Trophoblast cell (in vitro differentiated cells and primary cell): ENCODE measurements at regions not wholly inside any gene's neighbourhood (a gene's known extent, or its start where the extent isn't known, plus 50 kb on each side); places are given as distances from the start of the nearest gene placed in this dataset.

Experiments
- DNase-seq, 2 donors: peaks; one replicate each; pipeline ENCODE4 v3.0.0-alpha.2; 2016
- H2AFZ ChIP-seq: 2 replicates; pipeline ENCODE4 v1.6.1; 2013; ENCODE audit warnings: low read length, moderate library complexity, mild to moderate bottlenecking; ENCODE audit not compliant: insufficient read depth, poor library complexity
- H2AK5ac ChIP-seq: 2 replicates; pipeline ENCODE4 v1.6.1; 2013; ENCODE audit warnings: mild to moderate bottlenecking, low read length
- H2BK120ac ChIP-seq: 2 replicates; pipeline ENCODE4 v1.6.1; 2013; ENCODE audit warnings: low read length, mild to moderate bottlenecking, moderate library complexity; ENCODE audit not compliant: insufficient read depth, poor library complexity
- H2BK12ac ChIP-seq: 2 replicates; pipeline ENCODE4 v1.6.1; 2013; ENCODE audit warnings: mild to moderate bottlenecking, low read length, moderate library complexity
- H2BK5ac ChIP-seq: 2 replicates; pipeline ENCODE4 v1.6.1; 2013; ENCODE audit warnings: low read length, low read depth, moderate library complexity, mild to moderate bottlenecking; ENCODE audit not compliant: poor library complexity
- H3K14ac ChIP-seq: 2 replicates; pipeline ENCODE4 v1.6.1; 2013; ENCODE audit warnings: mild to moderate bottlenecking, low read length
- H3K18ac ChIP-seq: 2 replicates; pipeline ENCODE4 v1.6.1; 2013; ENCODE audit warnings: mild to moderate bottlenecking, low read length
- H3K23ac ChIP-seq: 2 replicates; pipeline ENCODE4 v1.6.1; 2013; ENCODE audit warnings: low read length
- H3K27ac ChIP-seq: 2 replicates; pipeline ENCODE4 v1.5.1; 2013; ENCODE audit warnings: low read depth, mild to moderate bottlenecking, inconsistent platforms, low read length, moderate library complexity
- H3K27me3 ChIP-seq: 2 replicates; pipeline ENCODE4 v1.6.1; 2013; ENCODE audit warnings: inconsistent platforms, mild to moderate bottlenecking, low read length, moderate library complexity; ENCODE audit not compliant: insufficient read depth
- H3K36me3 ChIP-seq, 2 experiments: 1 replicate in 1 of 2; 2 replicates in 1 of 2; pipeline ENCODE4 v1.6.1; 2013; ENCODE audit warnings: low read length in 2 of 2, mild to moderate bottlenecking in 2 of 2, moderate library complexity in 1 of 2; ENCODE audit not compliant: insufficient read depth in 2 of 2, control insufficient read depth in 1 of 2
- H3K4ac ChIP-seq: 2 replicates; pipeline ENCODE4 v1.6.1; 2013; ENCODE audit warnings: low read depth, mild to moderate bottlenecking, low read length, moderate library complexity
- H3K4me1 ChIP-seq, 2 experiments: 1 replicate in 1 of 2; 2 replicates in 1 of 2; pipeline ENCODE4 v1.6.1; 2013; ENCODE audit warnings: low read length in 2 of 2, mild to moderate bottlenecking in 2 of 2, moderate library complexity in 1 of 2; ENCODE audit not compliant: insufficient read depth in 2 of 2, control insufficient read depth in 1 of 2
- H3K4me2 ChIP-seq: 2 replicates; pipeline ENCODE4 v1.6.1; 2013; ENCODE audit warnings: inconsistent platforms, mild to moderate bottlenecking, low read length, moderate library complexity
- H3K4me3 ChIP-seq: 2 replicates; pipeline ENCODE4 v1.5.1; 2013; ENCODE audit warnings: mild to moderate bottlenecking, low read depth, low read length, inconsistent platforms
- H3K79me1 ChIP-seq: one replicate; pipeline ENCODE4 v1.6.1; 2013; ENCODE audit warnings: low read length
- H3K79me2 ChIP-seq: 2 replicates; pipeline ENCODE4 v1.6.1; 2013; ENCODE audit warnings: low read length, mild to moderate bottlenecking; ENCODE audit not compliant: control insufficient read depth, insufficient read depth, poor library complexity
- H3K9ac ChIP-seq: 2 replicates; pipeline ENCODE4 v1.6.1; 2013; ENCODE audit warnings: mild to moderate bottlenecking, low read length
- H3K9me3 ChIP-seq: 2 replicates; pipeline ENCODE4 v1.6.1; 2013; ENCODE audit warnings: low read depth, mild to moderate bottlenecking, control low read depth, inconsistent platforms, low read length; ENCODE audit not compliant: insufficient read depth
- H4K12ac ChIP-seq: 2 replicates; pipeline ENCODE4 v1.6.1; 2013; ENCODE audit warnings: low read depth, mild to moderate bottlenecking, low read length, moderate library complexity
- H4K8ac ChIP-seq: 2 replicates; pipeline ENCODE4 v1.6.1; 2013; ENCODE audit warnings: low read depth, mild to moderate bottlenecking, low read length, moderate library complexity
- H4K91ac ChIP-seq: one replicate; pipeline ENCODE4 v1.6.1; 2013; ENCODE audit warnings: low read depth, mild to moderate bottlenecking, low read length, moderate library complexity
- WGBS: extraction: QIAGEN DNeasy Blood & Tissue Kit; methylation state at CpG from one replicate; pipeline ENCODE4 v1.1.7; 2013; ENCODE audit warnings: missing lambda C conversion rate; ENCODE audit not compliant: insufficient read length, insufficient coverage; ENCODE audit errors: extremely low coverage; 5-methylcytosine and 5-hydroxymethylcytosine counted together

GRCh38 chr6:155710704-155711103 lies 255.1 kb upstream of the NOX3 start:
- no peak for DNase-seq
- no peaks in the 10 kb centered on the region for H3K9me3 ChIP-seq
- no peak overlapping the region for H3K4ac ChIP-seq
- H2BK120ac ChIP-seq, result no peak overlapping the region
- H2BK5ac ChIP-seq, result no peak overlapping the region
- H4K12ac ChIP-seq, result no peak overlapping the region
- H3K79me2 ChIP-seq, result no peaks in the 10 kb centered on the region
- H4K8ac ChIP-seq, result no peak overlapping the region
- no peaks in the 10 kb centered on the region for H3K27me3 ChIP-seq
- no peak overlapping the region for H2AFZ ChIP-seq
- H3K14ac ChIP-seq, result no peak overlapping the region
- H2AK5ac ChIP-seq, result no peak overlapping the region
- H2BK12ac ChIP-seq, result no peak overlapping the region
- no peak overlapping the region for H3K4me3 ChIP-seq
- no peak overlapping the region for H3K9ac ChIP-seq
- no peak overlapping the region for H3K23ac ChIP-seq
- no peak overlapping the region for H4K91ac ChIP-seq
- no peaks in the 10 kb centered on the region for H3K4me1 ChIP-seq
- H3K36me3 ChIP-seq, result no peaks in the 10 kb centered on the region
- H3K79me1 ChIP-seq, result no peaks in the 10 kb centered on the region
- no peak overlapping the region for H3K27ac ChIP-seq
- H3K18ac ChIP-seq, result no peak overlapping the region
- no peak overlapping the region for H3K4me2 ChIP-seq
- no CpG with 5 or more reads among the region's 2 CpGs for WGBS

GRCh38 chr6:155709262-155709661 lies 253.6 kb upstream of the NOX3 start:
- H2BK5ac ChIP-seq, result no peak overlapping the region
- H3K18ac ChIP-seq, result no peak overlapping the region
- no peak for DNase-seq
- no peak overlapping the region for H4K91ac ChIP-seq
- no peak overlapping the region for H3K23ac ChIP-seq
- no peak overlapping the region for H4K8ac ChIP-seq
- H2BK12ac ChIP-seq, result no peak overlapping the region
- H3K14ac ChIP-seq, result no peak overlapping the region
- no peaks in the 10 kb centered on the region for H3K9me3 ChIP-seq
- H4K12ac ChIP-seq, result no peak overlapping the region
- H3K79me2 ChIP-seq, result no peaks in the 10 kb centered on the region
- no CpG with 5 or more reads among the region's 10 CpGs for WGBS
- H3K4ac ChIP-seq, result no peak overlapping the region
- no peak overlapping the region for H2AFZ ChIP-seq
- no peak overlapping the region for H2AK5ac ChIP-seq
- H3K36me3 ChIP-seq, result no peaks in the 10 kb centered on the region
- H3K4me1 ChIP-seq, result no peaks in the 10 kb centered on the region
- H3K4me2 ChIP-seq, result no peak overlapping the region
- no peaks in the 10 kb centered on the region for H3K79me1 ChIP-seq
- no peak overlapping the region for H3K9ac ChIP-seq
- H3K27ac ChIP-seq, result no peak overlapping the region
- no peaks in the 10 kb centered on the region for H3K27me3 ChIP-seq
- H3K4me3 ChIP-seq, result no peak overlapping the region
- no peak overlapping the region for H2BK120ac ChIP-seq

- Histone ChIP-seq H3K4me1 (no peaks in the 10 kb centered on the region), H3K9ac (no peak overlapping the region), H2AFZ (no peak overlapping the region), H2BK12ac (no peak overlapping the region), H3K14ac (no peak overlapping the region), H4K91ac (no peak overlapping the region), H2BK120ac (no peak overlapping the region), H3K18ac (no peak overlapping the region), H3K9me3 (no peaks in the 10 kb centered on the region), H2BK5ac (no peak overlapping the region), H3K4ac (no peak overlapping the region), H3K27me3 (no peaks in the 10 kb centered on the region), H3K79me2 (no peaks in the 10 kb centered on the region), H3K4me3 (no peak overlapping the region), H3K23ac (no peak overlapping the region), H3K36me3 (no peaks in the 10 kb centered on the region), H4K12ac (no peak overlapping the region), H2AK5ac (no peak overlapping the region), H3K79me1 (no peaks in the 10 kb centered on the region), H3K27ac (no peak overlapping the region), H3K4me2 (no peak overlapping the region), H4K8ac (no peak overlapping the region)
- DNase-seq, result no peak
- no CpG with 5 or more reads among the region's 5 CpGs for WGBS
Observed at GRCh38 chr6:155708100-155708499, 252.5 kb upstream of the NOX3 start.

GRCh38 chr6:155706806-155707205 lies 251.2 kb upstream of the NOX3 start:
- Histone ChIP-seq H2AK5ac (no peak overlapping the region), H3K4me3 (no peak overlapping the region), H3K27me3 (no peaks in the 10 kb centered on the region), H3K9me3 (no peaks in the 10 kb centered on the region), H4K91ac (no peak overlapping the region), H2BK5ac (no peak overlapping the region), H4K8ac (no peak overlapping the region), H2BK12ac (no peak overlapping the region), H2AFZ (no peak overlapping the region), H3K14ac (no peak overlapping the region), H3K79me1 (no peaks in the 10 kb centered on the region), H3K4ac (no peak overlapping the region), H2BK120ac (no peak overlapping the region), H3K4me2 (no peak overlapping the region), H3K4me1 (no peaks in the 10 kb centered on the region), H4K12ac (no peak overlapping the region), H3K36me3 (no peaks in the 10 kb centered on the region), H3K18ac (no peak overlapping the region), H3K23ac (no peak overlapping the region), H3K79me2 (no peaks in the 10 kb centered on the region), H3K27ac (no peak overlapping the region), H3K9ac (no peak overlapping the region)
- DNase-seq, result no peak
- WGBS, result no CpG with 5 or more reads among the region's 1 CpG
